ENCODE measurements at regions not wholly inside any gene's neighbourhood (a gene's known extent, or its start where the extent isn't known, plus 50 kb on each side); places are given as distances from the start of the nearest gene placed in this dataset.

GRCh38 chr2:67625178-67625577, 228.0 kb downstream of the ETAA1 start:
- H3K79me2 ChIP-seq (ENCODE audit: control insufficient read depth, insufficient read depth, low read length) = no peaks in the 10 kb centered on the region

DNA sequence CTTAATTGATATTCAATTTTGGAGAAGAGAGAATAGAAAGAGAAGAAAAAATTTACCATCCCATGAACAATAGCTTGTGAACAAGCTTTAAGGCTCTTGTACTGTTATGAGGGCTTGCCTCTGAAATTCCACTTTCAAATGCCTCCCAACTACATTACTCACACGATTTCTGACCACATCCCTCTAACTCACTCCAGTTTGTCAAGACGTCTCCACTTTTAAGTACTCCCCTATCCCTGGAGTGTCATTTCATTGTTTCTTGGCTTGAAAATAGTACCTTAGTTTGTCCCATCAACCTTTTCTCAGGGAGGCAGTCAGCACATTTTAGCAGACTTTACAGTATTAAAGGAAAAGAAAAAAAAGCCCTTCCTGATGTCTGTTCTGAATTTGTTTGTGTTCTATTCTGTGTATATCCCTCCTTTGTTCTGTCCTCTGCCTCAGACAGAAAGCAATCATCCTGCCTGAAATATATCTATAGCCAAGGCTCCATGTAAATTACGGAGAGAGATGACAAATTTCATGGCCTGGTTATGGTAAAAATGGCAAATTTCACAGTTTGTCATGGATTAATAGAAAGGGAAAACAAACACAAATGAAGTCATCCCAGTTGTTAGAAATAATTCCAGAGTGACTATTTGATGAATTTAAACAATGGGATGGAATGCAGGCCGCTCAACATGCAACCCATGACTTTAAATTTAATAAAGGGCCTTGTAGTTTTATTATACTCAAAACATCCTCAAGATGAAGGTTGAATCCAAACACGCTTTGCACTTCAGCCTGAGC, 228.8 kb downstream of the ETAA1 start:
- no peaks in the 10 kb centered on the region for H4K20me1 ChIP-seq (replicated peaks; ENCODE audit: control insufficient read depth, extremely low read depth, insufficient read depth, low read length)
- H3K9ac ChIP-seq (replicated peaks; ENCODE audit: extremely low read depth, insufficient read depth, low read length) = no peak overlapping the region
- dilution Hi-C loops (cut with MboI; ENCODE audit: extremely low pct_ligation_motif_present, low sequenced_read_pairs) = no loop called here
- no peaks in the 10 kb centered on the region for H3K9me1 ChIP-seq (replicated peaks; ENCODE audit: control insufficient read depth, extremely low read depth, insufficient read depth, low read length)
- ChIA-PET CTCF (no interaction called here), POLR2A (no interaction called here)
- H3K9me3 ChIP-seq (replicated peaks; ENCODE audit: control insufficient read depth, insufficient read depth, low read length) = no peaks in the 10 kb centered on the region
- no peak overlapping the region for H3K4me2 ChIP-seq (ENCODE audit: insufficient read depth, low read length)
- no peak for TF ChIP-seq GATA2 (IDR thresholded peaks at IDR 0.05; ENCODE audit: insufficient read depth, insufficient read length, low read depth, low read length)
- TF ChIP-seq, protein P1, sequence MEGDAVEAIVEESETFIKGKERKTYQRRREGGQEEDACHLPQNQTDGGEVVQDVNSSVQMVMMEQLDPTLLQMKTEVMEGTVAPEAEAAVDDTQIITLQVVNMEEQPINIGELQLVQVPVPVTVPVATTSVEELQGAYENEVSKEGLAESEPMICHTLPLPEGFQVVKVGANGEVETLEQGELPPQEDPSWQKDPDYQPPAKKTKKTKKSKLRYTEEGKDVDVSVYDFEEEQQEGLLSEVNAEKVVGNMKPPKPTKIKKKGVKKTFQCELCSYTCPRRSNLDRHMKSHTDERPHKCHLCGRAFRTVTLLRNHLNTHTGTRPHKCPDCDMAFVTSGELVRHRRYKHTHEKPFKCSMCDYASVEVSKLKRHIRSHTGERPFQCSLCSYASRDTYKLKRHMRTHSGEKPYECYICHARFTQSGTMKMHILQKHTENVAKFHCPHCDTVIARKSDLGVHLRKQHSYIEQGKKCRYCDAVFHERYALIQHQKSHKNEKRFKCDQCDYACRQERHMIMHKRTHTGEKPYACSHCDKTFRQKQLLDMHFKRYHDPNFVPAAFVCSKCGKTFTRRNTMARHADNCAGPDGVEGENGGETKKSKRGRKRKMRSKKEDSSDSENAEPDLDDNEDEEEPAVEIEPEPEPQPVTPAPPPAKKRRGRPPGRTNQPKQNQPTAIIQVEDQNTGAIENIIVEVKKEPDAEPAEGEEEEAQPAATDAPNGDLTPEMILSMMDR (IDR thresholded peaks at IDR 0.05; ENCODE audit: extremely low read depth in 1 of 2, insufficient read depth in 1 of 2, low read depth in 1 of 2, low read length in 2 of 2) = no peak
- TF ChIP-seq, protein P2, sequence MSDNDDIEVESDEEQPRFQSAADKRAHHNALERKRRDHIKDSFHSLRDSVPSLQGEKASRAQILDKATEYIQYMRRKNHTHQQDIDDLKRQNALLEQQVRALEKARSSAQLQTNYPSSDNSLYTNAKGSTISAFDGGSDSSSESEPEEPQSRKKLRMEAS (IDR thresholded peaks at IDR 0.05; ENCODE audit: insufficient read depth, insufficient read length) = no peak
- no peak for TF ChIP-seq POLR2A (IDR thresholded peaks at IDR 0.05; ENCODE audit: low read depth, low read length)
- no peak for TF ChIP-seq MYC (IDR thresholded peaks at IDR 0.05; ENCODE audit: low read depth, low read length)
- TF ChIP-seq JUN (IDR thresholded peaks at IDR 0.05; ENCODE audit: borderline replicate concordance, insufficient read depth, insufficient read length, low read depth) = no peak
- TF ChIP-seq POLR2AphosphoS5 (IDR thresholded peaks at IDR 0.05; ENCODE audit: insufficient read depth, low read depth, low read length) = no peak
- no peak for TF ChIP-seq EZH2 (IDR thresholded peaks at IDR 0.05; ENCODE audit: borderline replicate concordance, low read depth, low read length, severe bottlenecking)
- no peak for TF ChIP-seq FOS (IDR thresholded peaks at IDR 0.05; ENCODE audit: borderline replicate concordance, insufficient read depth, low read length)
- FAIRE-seq (no peak), DNase-seq (ENCODE audit: low read depth, low spot score) (no peak)
- H3K27me3 ChIP-seq (ENCODE audit: control insufficient read depth in 2 of 2, insufficient read depth in 2 of 2, low read length in 2 of 2) = no peaks in the 10 kb centered on the region
- no TSS peak for BruUV-seq (replicated peaks)
- no peaks in the 10 kb centered on the region for H3K36me3 ChIP-seq (ENCODE audit: control insufficient read depth in 2 of 2, extremely low read depth in 1 of 2, insufficient read depth in 2 of 2, low read length in 2 of 2)
- intact Hi-C loops (cut with micrococcal nuclease) = no loop called here
- no peak overlapping the region for H2AFZ ChIP-seq (ENCODE audit: low read depth, low read length)
- no peak overlapping the region for H3K27ac ChIP-seq (ENCODE audit: insufficient read depth, low read depth, low read length)
- H3K4me3 ChIP-seq (replicated peaks in 1 of 3; ENCODE audit: insufficient read depth in 1 of 3, low read depth in 1 of 3, low read length in 3 of 3) = no peak overlapping the region
- no peaks in the 10 kb centered on the region for H3K4me1 ChIP-seq (ENCODE audit: control insufficient read depth, extremely low read depth, insufficient read depth, low read length)
- no peaks in the 10 kb centered on the region for H3K79me2 ChIP-seq (ENCODE audit: control insufficient read depth, insufficient read depth, low read length)

More at GRCh38 chr2:67625178-67625577, 228.0 kb downstream of the ETAA1 start:
- Histone ChIP-seq H3K4me3 (replicated peaks in 1 of 3; ENCODE audit: insufficient read depth in 1 of 3, low read depth in 1 of 3, low read length in 3 of 3) (no peak overlapping the region), H3K4me1 (ENCODE audit: control insufficient read depth, extremely low read depth, insufficient read depth, low read length) (no peaks in the 10 kb centered on the region), H3K9me3 (replicated peaks; ENCODE audit: control insufficient read depth, insufficient read depth, low read length) (no peaks in the 10 kb centered on the region), H3K9me1 (replicated peaks; ENCODE audit: control insufficient read depth, extremely low read depth, insufficient read depth, low read length) (no peaks in the 10 kb centered on the region), H3K27me3 (ENCODE audit: control insufficient read depth in 2 of 2, insufficient read depth in 2 of 2, low read length in 2 of 2) (no peaks in the 10 kb centered on the region), H3K4me2 (ENCODE audit: insufficient read depth, low read length) (no peak overlapping the region), H3K36me3 (ENCODE audit: control insufficient read depth in 2 of 2, extremely low read depth in 1 of 2, insufficient read depth in 2 of 2, low read length in 2 of 2) (no peaks in the 10 kb centered on the region), H2AFZ (ENCODE audit: low read depth, low read length) (no peak overlapping the region), H4K20me1 (replicated peaks; ENCODE audit: control insufficient read depth, extremely low read depth, insufficient read depth, low read length) (no peaks in the 10 kb centered on the region), H3K9ac (replicated peaks; ENCODE audit: extremely low read depth, insufficient read depth, low read length) (no peak overlapping the region), H3K27ac (ENCODE audit: insufficient read depth, low read depth, low read length) (no peak overlapping the region)
- DNase-seq (ENCODE audit: low read depth, low spot score) = no peak
- dilution Hi-C loops (cut with MboI; ENCODE audit: extremely low pct_ligation_motif_present, low sequenced_read_pairs) = no loop called here
- intact Hi-C loops (cut with micrococcal nuclease) = no loop called here
- POLR2A ChIA-PET = no interaction called here
- CTCF ChIA-PET = no interaction called here
- no peak for FAIRE-seq
- BruUV-seq (replicated peaks) = no TSS peak
- TF ChIP-seq POLR2AphosphoS5 (IDR thresholded peaks at IDR 0.05; ENCODE audit: insufficient read depth, low read depth, low read length) (no peak), EZH2 (IDR thresholded peaks at IDR 0.05; ENCODE audit: borderline replicate concordance, low read depth, low read length, severe bottlenecking) (no peak), MYC (IDR thresholded peaks at IDR 0.05; ENCODE audit: low read depth, low read length) (no peak)
- TF ChIP-seq, protein P1 (IDR thresholded peaks at IDR 0.05; ENCODE audit: extremely low read depth in 1 of 2, insufficient read depth in 1 of 2, low read depth in 1 of 2, low read length in 2 of 2) = no peak
